Transverse colon (tissue), 4 donors: ENCODE measurements at regions not wholly inside any gene's neighbourhood (a gene's known extent, or its start where the extent isn't known, plus 50 kb on each side); places are given as distances from the start of the nearest gene placed in this dataset.

ENCODE experiments used
- DNase-seq: peaks from one replicate; pipeline ENCODE4 v3.0.0-alpha.2; 2019
- H3K27ac ChIP-seq, 4 donors: fragments of 200-600 bp; sonication (generic); 2 replicates each; pipeline ENCODE4 v1.5.1; 2016 to 2018; ENCODE audit warnings: inconsistent platforms in 4 of 4
- H3K27me3 ChIP-seq: fragments of 200-600 bp; sonication (generic); 2 replicates; pipeline ENCODE4 v1.5.1; 2017; ENCODE audit warnings: inconsistent platforms
- H3K36me3 ChIP-seq, 4 donors: fragments of 200-600 bp; sonication (generic); 2 replicates each; pipeline ENCODE4 v1.5.1; 2017 to 2019; ENCODE audit warnings: inconsistent platforms in 4 of 4
- H3K4me1 ChIP-seq, 4 donors: fragments of 200-600 bp; sonication (generic); 2 replicates each; pipeline ENCODE4 v1.5.1; 2017 to 2020; ENCODE audit warnings: inconsistent platforms in 4 of 4
- H3K4me3 ChIP-seq, 4 donors: fragments of 200-600 bp; sonication (generic); 1 replicate in 1 of 4; 2 replicates in 3 of 4; pipeline versions ENCODE4 v1.5.1 to v1.6.1; 2017 to 2019; ENCODE audit warnings: inconsistent platforms in 4 of 4
- H3K9me3 ChIP-seq, 2 donors: fragments of 200-600 bp; sonication (generic); 2 replicates each; pipeline ENCODE4 v1.5.1; 2017 to 2019; ENCODE audit warnings: inconsistent platforms in 2 of 2
- EP300 ChIP-seq: sonication (generic); formaldehyde crosslinking; IDR thresholded peaks from one replicate; pipeline ENCODE4 v1.6.1; 2017; ENCODE audit warnings: antibody characterized with exemption, low read depth
- POLR2A ChIP-seq: fragments of 450-650 bp; IDR thresholded peaks from one replicate; pipeline ENCODE4 v1.6.1; 2016; ENCODE audit warnings: antibody characterized with exemption, mild to moderate bottlenecking, moderate library complexity
- POLR2AphosphoS5 ChIP-seq, 3 donors: sonication (generic); formaldehyde crosslinking; IDR thresholded peaks; one replicate each; pipeline ENCODE4 v1.6.1; 2016; ENCODE audit warnings: antibody characterized with exemption in 3 of 3
- WGBS, 2 donors: methylation state at CpG; one replicate each; pipeline ENCODE4 v1.1.5; 2018; ENCODE audit warnings: low coverage in 1 of 2; 5-methylcytosine and 5-hydroxymethylcytosine counted together
- in situ Hi-C, 4 donors: fragments of 200-750 bp; cut with MboI; loops; one replicate each; pipeline versions ENCODE4 v1.15.0 to v1.15.1; 2017; ENCODE audit warnings: low sequenced_read_pairs in 3 of 4, low pct_ligation_motif_present in 1 of 4, low pct_unique_long_range_greater_than_20kb in 1 of 4
- intact Hi-C: fragments of 100-400 bp; cut with DNase I; formaldehyde crosslinking; loops from one replicate; pipeline ENCODE4 v1.15.1; 2023; ENCODE audit warnings: low total_unique reads
- TF ChIP-seq, protein P1 (sequence below), 5 experiments: fragments of 200-600 bp in 3 of 5; fragments of 450-650 bp in 2 of 5; sonication (generic) in 3 of 5; IDR thresholded peaks; 1 replicate in 2 of 5; 2 replicates in 3 of 5; pipeline ENCODE4 v1.5.1; 2016 to 2017; ENCODE audit warnings: antibody characterized with exemption in 5 of 5, inconsistent platforms in 3 of 5, mild to moderate bottlenecking in 2 of 5, moderate library complexity in 1 of 5

DNA sequence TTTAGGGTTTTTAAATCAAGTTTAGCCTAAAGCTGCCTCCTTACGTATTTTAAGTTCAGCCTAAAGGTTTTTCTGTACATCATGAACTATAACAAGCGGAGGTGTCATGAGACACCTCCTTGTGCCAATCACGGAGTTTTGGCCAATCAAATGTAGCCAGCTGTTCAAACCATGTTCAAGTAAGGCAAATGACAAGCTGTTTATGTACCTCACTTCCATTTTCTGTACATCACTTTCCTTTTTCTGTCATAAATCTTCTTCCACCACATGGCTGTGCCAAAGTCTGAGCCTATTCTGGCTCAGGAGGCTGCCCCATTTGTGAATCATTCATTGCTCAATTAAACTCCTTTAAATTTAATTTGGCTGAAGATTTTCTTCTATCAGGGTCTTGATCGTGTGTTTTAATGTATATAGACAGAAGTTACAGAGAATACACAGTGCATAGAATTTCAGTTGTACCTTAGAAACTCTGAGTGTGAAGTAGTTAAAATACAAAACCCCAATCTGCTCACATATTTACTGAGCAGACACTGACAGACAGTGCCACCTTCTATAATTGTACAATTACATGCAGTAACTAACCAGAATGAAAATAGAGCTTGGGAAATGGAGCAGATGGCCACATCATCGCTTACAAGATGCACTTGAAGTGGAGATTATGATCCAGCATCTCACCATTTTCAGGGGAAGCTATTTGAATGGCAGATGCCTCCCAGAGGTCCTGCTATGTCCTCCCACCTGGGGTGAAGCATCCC lies 76.9 kb upstream of the LANCL2 start:
- 62 to 75% methylated on average over 4 to 5 of the region's 5 CpGs for WGBS, 2 donors

DNA sequence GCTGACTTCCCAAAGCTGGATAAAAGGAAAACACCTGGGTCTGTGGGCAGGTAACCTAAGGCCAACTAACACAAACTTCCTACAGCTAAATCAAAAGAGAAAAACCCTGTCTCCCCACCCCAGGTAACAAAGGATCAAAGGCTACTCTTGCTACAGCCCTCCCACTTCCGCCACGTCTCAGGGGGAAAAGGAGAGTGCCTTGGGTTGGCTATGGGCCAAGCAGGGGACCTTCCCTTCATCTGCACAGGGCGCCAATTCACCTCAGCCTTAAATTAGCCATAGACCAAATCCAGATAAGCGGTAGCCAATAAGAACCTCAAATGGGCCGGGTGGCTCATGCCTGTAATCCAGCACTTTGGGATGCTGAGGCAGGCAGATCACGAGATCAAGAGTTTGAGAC lies 69.1 kb upstream of the LANCL2 start:
- TF ChIP-seq POLR2A (no peak), EP300 (no peak), POLR2AphosphoS5 (IDR thresholded peaks at IDR 0.05) (no peak)
- TF ChIP-seq, protein P1, sequence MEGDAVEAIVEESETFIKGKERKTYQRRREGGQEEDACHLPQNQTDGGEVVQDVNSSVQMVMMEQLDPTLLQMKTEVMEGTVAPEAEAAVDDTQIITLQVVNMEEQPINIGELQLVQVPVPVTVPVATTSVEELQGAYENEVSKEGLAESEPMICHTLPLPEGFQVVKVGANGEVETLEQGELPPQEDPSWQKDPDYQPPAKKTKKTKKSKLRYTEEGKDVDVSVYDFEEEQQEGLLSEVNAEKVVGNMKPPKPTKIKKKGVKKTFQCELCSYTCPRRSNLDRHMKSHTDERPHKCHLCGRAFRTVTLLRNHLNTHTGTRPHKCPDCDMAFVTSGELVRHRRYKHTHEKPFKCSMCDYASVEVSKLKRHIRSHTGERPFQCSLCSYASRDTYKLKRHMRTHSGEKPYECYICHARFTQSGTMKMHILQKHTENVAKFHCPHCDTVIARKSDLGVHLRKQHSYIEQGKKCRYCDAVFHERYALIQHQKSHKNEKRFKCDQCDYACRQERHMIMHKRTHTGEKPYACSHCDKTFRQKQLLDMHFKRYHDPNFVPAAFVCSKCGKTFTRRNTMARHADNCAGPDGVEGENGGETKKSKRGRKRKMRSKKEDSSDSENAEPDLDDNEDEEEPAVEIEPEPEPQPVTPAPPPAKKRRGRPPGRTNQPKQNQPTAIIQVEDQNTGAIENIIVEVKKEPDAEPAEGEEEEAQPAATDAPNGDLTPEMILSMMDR (IDR thresholded peaks at IDR 0.05) = no peak
- H3K36me3 ChIP-seq = no peaks in the 10 kb centered on the region
- H3K4me1 ChIP-seq = no peaks in the 10 kb centered on the region
- intact Hi-C loops (no loop called here), in situ Hi-C loops (loop anchor here in 2 of 4 donors (25.0 kb wide), 2 partner anchors 116 to 291 kb away; no protein-coding TSS in a partner anchor)
- no peak overlapping the region for H3K4me3 ChIP-seq
- H3K27me3 ChIP-seq = peaks cover 4% of the 10 kb centered on the region
- 78 to 86% methylated on average over 5 to 6 of the region's 6 CpGs for WGBS, 2 donors
- no peak for DNase-seq
- no peaks in the 10 kb centered on the region for H3K9me3 ChIP-seq
- no peak overlapping the region for H3K27ac ChIP-seq

More for the DNA sequence above, 76.9 kb upstream of the LANCL2 start:
- in situ Hi-C loops (loop anchor here in 3 of 4 donors (10.0 to 25.0 kb wide), 3 partner anchors 124 to 299 kb away; no protein-coding TSS in a partner anchor), intact Hi-C loops (no loop called here)
- no peaks in the 10 kb centered on the region for H3K36me3 ChIP-seq
- no peaks in the 10 kb centered on the region for H3K4me1 ChIP-seq
- no peaks in the 10 kb centered on the region for H3K27me3 ChIP-seq
- TF ChIP-seq EP300 (no peak), POLR2A (no peak), POLR2AphosphoS5 (IDR thresholded peaks at IDR 0.05) (no peak)
- TF ChIP-seq, protein P1 (IDR thresholded peaks at IDR 0.05) = no peak
- H3K4me3 ChIP-seq = no peak overlapping the region
- no peak overlapping the region for H3K27ac ChIP-seq
- no peak for DNase-seq
- no peaks in the 10 kb centered on the region for H3K9me3 ChIP-seq

DNA sequence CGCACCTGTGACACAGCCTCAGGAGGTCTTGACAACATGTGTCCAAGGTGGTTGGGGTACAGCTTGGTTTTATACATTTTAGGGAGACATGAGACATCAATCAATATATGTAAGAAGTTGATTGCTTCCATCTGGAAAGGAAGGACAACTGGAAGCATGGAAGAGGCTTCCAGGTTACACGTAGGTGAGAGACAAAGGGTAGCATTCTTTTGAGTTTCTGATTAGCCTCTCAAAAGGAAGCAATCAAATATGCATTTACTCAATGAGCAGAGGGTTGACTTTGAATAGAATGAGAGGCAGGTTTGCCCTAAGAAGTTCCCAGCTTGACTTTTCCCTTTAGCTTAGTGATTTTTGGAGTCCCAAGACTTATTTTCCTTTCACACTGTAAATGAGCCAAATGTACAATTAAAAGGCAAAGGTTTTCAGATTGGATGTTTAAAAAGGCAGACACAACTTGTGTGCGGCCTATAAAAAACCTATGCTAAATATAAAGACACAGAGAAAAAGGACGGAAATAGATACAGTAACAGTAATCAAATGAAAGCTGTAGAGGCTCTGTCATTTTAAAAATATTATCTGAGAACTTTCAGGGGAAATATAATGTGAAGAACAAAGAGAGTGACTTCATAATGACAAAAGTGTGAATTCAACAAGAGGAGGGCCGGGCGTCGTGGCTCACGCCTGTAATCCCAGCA lies 65.7 kb upstream of the LANCL2 start:
- 69 to 77% methylated on average over 6 to 8 of the region's 8 CpGs for WGBS, 2 donors
- Histone ChIP-seq H3K27ac (no peak overlapping the region), H3K9me3 (no peaks in the 10 kb centered on the region), H3K36me3 (no peaks in the 10 kb centered on the region), H3K4me1 (no peaks in the 10 kb centered on the region), H3K27me3 (no peaks in the 10 kb centered on the region), H3K4me3 (no peak overlapping the region)
- TF ChIP-seq, protein P1 (IDR thresholded peaks at IDR 0.05) = no peak
- TF ChIP-seq POLR2A (no peak), POLR2AphosphoS5 (IDR thresholded peaks at IDR 0.05) (no peak), EP300 (no peak)
- in situ Hi-C loops (loop anchor here in 2 of 4 donors (25.0 kb wide), 2 partner anchors 113 to 288 kb away; no protein-coding TSS in a partner anchor), intact Hi-C loops (no loop called here)
- no peak for DNase-seq

DNA sequence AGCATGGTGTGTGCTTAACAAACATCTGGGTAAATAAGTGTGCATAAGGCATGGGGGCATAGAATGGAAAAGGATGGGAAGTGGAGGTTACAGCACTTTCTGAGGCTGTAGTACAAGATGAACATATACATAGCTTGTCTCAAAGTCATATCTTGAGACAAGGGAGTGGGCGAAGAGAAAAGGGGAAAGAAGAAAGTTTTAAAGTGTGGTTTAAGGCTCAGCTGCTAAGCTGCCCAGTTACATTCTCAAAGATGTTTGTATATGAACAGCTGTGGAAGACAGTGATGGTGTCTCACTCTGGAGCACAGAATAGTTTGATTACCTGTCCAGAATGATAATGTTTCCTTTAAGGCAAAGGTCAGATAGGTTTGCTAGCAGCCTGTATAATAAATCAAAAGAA lies 61.9 kb upstream of the LANCL2 start:
- Histone ChIP-seq H3K4me1 (no peaks in the 10 kb centered on the region), H3K9me3 (no peaks in the 10 kb centered on the region), H3K4me3 (no peak overlapping the region), H3K27ac (no peak overlapping the region), H3K36me3 (no peaks in the 10 kb centered on the region), H3K27me3 (no peaks in the 10 kb centered on the region)
- no peak for TF ChIP-seq POLR2A
- TF ChIP-seq, protein P1 (IDR thresholded peaks at IDR 0.05) = no peak
- no peak for TF ChIP-seq POLR2AphosphoS5 (IDR thresholded peaks at IDR 0.05)
- TF ChIP-seq EP300 = no peak
- DNase-seq = no peak
- WGBS, 2 donors = 73 to 86% methylated on average over 1 of the region's 1 CpG
- in situ Hi-C loops = no loop called here
- intact Hi-C loops = no loop called here
